ENCODE measurements at regions not wholly inside any gene's neighbourhood (a gene's known extent, or its start where the extent isn't known, plus 50 kb on each side); places are given as distances from the start of the nearest gene placed in this dataset.

GRCh38 chr7:96936621-96937020, 68.7 kb upstream of the DLX6 start:
- Histone ChIP-seq H3K36me3 (ENCODE audit: insufficient read depth, low read length) (no peaks in the 10 kb centered on the region), H3K9me3 (ENCODE audit: low read length) (no peaks in the 10 kb centered on the region), H3K27ac (ENCODE audit: low read depth, low read length, poor library complexity, severe bottlenecking) (no peak overlapping the region), H2AFZ (ENCODE audit: low read length) (no peak overlapping the region), H3K4me3 (ENCODE audit: low read depth, low read length, poor library complexity, severe bottlenecking) (no peak overlapping the region), H3K9me2 (ENCODE audit: insufficient read depth, low read length) (no peaks in the 10 kb centered on the region), H3K4me2 (ENCODE audit: low read length) (no peak overlapping the region), H3K79me2 (ENCODE audit: insufficient read depth, low read depth, low read length) (no peaks in the 10 kb centered on the region), H3K4me1 (ENCODE audit: insufficient read depth, low read length, poor library complexity, severe bottlenecking) (no peaks in the 10 kb centered on the region), H4K20me1 (ENCODE audit: insufficient read depth, low read length) (no peaks in the 10 kb centered on the region)
- TF ChIP-seq CTCF (conservative IDR thresholded peaks at IDR 0.05; ENCODE audit: low read length) (no peak), EZH2phosphoT487 (IDR thresholded peaks at IDR 0.05; ENCODE audit: borderline replicate concordance, low read depth, low read length) (no peak)
- CTCF ChIA-PET (ENCODE audit: unreplicated experiment): no interaction called here
- POLR2A ChIA-PET: no interaction called here
- DNase-seq (ENCODE audit: low spot score): no peak
- no TSS peak for BruUV-seq (replicated peaks)
- intact Hi-C loops (cut with micrococcal nuclease; ENCODE audit: unreplicated experiment): no loop called here

GRCh38 chr7:96942112-96942511, 63.2 kb upstream of the DLX6 start:
- Histone ChIP-seq H2AFZ (ENCODE audit: low read length) (no peak overlapping the region), H3K4me3 (ENCODE audit: low read depth, low read length, poor library complexity, severe bottlenecking) (no peak overlapping the region), H3K79me2 (ENCODE audit: insufficient read depth, low read depth, low read length) (no peaks in the 10 kb centered on the region), H3K4me1 (ENCODE audit: insufficient read depth, low read length, poor library complexity, severe bottlenecking) (no peaks in the 10 kb centered on the region), H4K20me1 (ENCODE audit: insufficient read depth, low read length) (no peaks in the 10 kb centered on the region), H3K27ac (ENCODE audit: low read depth, low read length, poor library complexity, severe bottlenecking) (no peak overlapping the region), H3K36me3 (ENCODE audit: insufficient read depth, low read length) (no peaks in the 10 kb centered on the region), H3K9me2 (ENCODE audit: insufficient read depth, low read length) (no peaks in the 10 kb centered on the region), H3K4me2 (ENCODE audit: low read length) (no peak overlapping the region), H3K9me3 (ENCODE audit: low read length) (no peaks in the 10 kb centered on the region)
- BruUV-seq (replicated peaks): no TSS peak
- ChIA-PET CTCF (ENCODE audit: unreplicated experiment) (no interaction called here), POLR2A (no interaction called here)
- TF ChIP-seq EZH2phosphoT487 (IDR thresholded peaks at IDR 0.05; ENCODE audit: borderline replicate concordance, low read depth, low read length) (no peak), CTCF (conservative IDR thresholded peaks at IDR 0.05; ENCODE audit: low read length) (no peak)
- intact Hi-C loops (cut with micrococcal nuclease; ENCODE audit: unreplicated experiment): no loop called here
- DNase-seq (ENCODE audit: low spot score): no peak

- intact Hi-C loops (cut with micrococcal nuclease; ENCODE audit: unreplicated experiment): no loop called here
- Histone ChIP-seq H3K36me3 (ENCODE audit: insufficient read depth, low read length) (no peaks in the 10 kb centered on the region), H3K4me2 (ENCODE audit: low read length) (no peak overlapping the region), H3K27ac (ENCODE audit: low read depth, low read length, poor library complexity, severe bottlenecking) (no peak overlapping the region), H3K4me1 (ENCODE audit: insufficient read depth, low read length, poor library complexity, severe bottlenecking) (no peaks in the 10 kb centered on the region), H3K79me2 (ENCODE audit: insufficient read depth, low read depth, low read length) (no peaks in the 10 kb centered on the region), H3K4me3 (ENCODE audit: low read depth, low read length, poor library complexity, severe bottlenecking) (no peak overlapping the region), H2AFZ (ENCODE audit: low read length) (no peak overlapping the region), H3K9me2 (ENCODE audit: insufficient read depth, low read length) (no peaks in the 10 kb centered on the region), H3K9me3 (ENCODE audit: low read length) (no peaks in the 10 kb centered on the region), H4K20me1 (ENCODE audit: insufficient read depth, low read length) (no peaks in the 10 kb centered on the region)
- BruUV-seq (replicated peaks): no TSS peak
- ChIA-PET POLR2A (no interaction called here), CTCF (ENCODE audit: unreplicated experiment) (no interaction called here)
- TF ChIP-seq CTCF (conservative IDR thresholded peaks at IDR 0.05; ENCODE audit: low read length): no peak
- TF ChIP-seq EZH2phosphoT487 (IDR thresholded peaks at IDR 0.05; ENCODE audit: borderline replicate concordance, low read depth, low read length): no peak
- DNase-seq (ENCODE audit: low spot score): no peak
Observed at GRCh38 chr7:96949766-96950165, 55.6 kb upstream of the DLX6 start.
